Uterus (tissue), 2 donors: ENCODE measurements at regions not wholly inside any gene's neighbourhood (a gene's known extent, or its start where the extent isn't known, plus 50 kb on each side); places are given as distances from the start of the nearest gene placed in this dataset.

Source experiments
- CTCF ChIP-seq, 4 experiments: fragments of 200-600 bp in 2 of 4; fragments of 450-650 bp in 2 of 4; sonication (generic) in 2 of 4; IDR thresholded peaks; one replicate each; pipeline ENCODE4 v1.5.1; 2016 to 2019; ENCODE audit warnings: antibody characterized with exemption in 4 of 4, mild to moderate bottlenecking in 2 of 4, moderate library complexity in 1 of 4
- POLR2A ChIP-seq, 2 donors: fragments of 450-650 bp; IDR thresholded peaks; one replicate each; pipeline ENCODE4 v1.6.1; 2016; ENCODE audit warnings: antibody characterized with exemption in 2 of 2, mild to moderate bottlenecking in 1 of 2, moderate library complexity in 1 of 2

DNA sequence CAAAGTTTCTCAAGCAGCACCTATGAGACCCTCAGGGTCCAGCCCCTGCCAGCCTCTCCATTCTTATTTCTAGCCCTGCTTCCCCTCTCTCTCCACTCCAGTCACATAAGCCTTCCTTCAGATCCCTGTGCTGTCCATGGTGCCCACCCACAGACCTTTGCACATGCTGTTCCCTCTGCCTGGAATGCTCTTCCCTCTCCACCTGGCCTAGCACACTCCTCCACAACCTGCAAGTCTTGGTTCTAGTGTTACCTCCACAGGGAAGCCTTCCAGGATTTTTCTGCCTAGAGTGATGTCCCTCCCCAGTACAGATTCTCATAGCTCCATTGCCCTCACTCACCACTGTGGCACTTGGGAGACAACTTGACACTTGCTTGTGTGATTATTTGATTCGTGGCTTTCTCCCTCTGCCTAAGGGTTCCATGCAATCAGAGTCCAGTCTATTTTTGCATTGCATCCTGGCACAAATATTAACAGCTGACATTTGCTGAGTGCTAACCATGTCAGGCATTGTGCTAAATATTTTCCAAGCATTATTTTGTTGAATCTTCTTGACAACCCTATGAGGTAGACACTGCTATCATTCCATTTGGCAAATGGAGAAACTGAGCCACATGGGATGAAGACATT lies 127.3 kb downstream of the SYF2 start:
- TF ChIP-seq CTCF (IDR thresholded peaks at IDR 0.05): no peak
- TF ChIP-seq POLR2A (IDR thresholded peaks at IDR 0.05): no peak
